ENCODE measurements at regions not wholly inside any gene's neighbourhood (a gene's known extent, or its start where the extent isn't known, plus 50 kb on each side); places are given as distances from the start of the nearest gene placed in this dataset.

DNA sequence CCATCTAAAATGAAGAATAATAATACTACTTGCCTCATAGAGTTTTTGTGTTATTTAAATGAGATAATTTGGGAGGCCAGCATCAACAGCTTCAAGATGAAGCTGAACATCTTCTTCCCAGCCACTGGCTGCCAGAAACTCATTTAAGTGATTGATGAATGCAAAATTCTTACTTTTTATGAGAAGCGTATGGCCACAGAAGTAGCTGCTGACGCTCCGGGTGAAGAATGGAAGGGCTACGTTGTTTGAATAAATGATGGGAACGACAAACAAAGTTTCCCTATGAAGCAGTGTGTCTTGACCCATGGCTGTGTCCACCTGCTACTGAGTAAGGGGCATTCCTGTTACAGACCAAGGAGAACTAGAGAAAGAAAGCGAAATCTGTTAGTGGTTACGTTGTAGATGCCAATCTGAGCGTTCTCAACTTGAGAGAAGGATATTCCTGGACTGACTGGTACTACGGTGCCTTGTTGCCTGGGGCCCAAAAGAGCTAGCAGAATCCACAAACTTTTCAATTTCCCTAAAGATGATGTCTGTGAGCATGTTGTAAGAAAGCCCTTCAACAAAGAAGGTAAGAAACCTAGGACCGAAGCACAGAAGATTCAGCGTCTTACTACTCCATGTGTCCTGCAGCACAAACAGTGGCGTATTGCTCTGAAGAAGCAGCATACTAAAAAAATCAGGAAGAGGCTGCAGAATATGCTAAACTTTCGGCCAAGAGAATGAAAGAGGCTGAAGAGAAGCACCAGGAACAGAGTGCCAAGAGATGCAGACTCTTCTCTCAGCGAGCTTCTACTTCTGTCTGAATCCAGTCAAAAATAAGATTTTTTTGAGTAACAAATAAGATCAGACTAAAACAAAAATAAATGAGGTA, 100.0 kb upstream of the LRIG3 start:
- H2AFZ ChIP-seq (ENCODE audit: low read length): no peak overlapping the region
- H3K9me2 ChIP-seq (replicated peaks; ENCODE audit: low read depth, low read length): no peaks in the 10 kb centered on the region
- H4K20me1 ChIP-seq (ENCODE audit: insufficient read depth, low read length, poor library complexity, severe bottlenecking): no peaks in the 10 kb centered on the region
- TF ChIP-seq, protein P1, sequence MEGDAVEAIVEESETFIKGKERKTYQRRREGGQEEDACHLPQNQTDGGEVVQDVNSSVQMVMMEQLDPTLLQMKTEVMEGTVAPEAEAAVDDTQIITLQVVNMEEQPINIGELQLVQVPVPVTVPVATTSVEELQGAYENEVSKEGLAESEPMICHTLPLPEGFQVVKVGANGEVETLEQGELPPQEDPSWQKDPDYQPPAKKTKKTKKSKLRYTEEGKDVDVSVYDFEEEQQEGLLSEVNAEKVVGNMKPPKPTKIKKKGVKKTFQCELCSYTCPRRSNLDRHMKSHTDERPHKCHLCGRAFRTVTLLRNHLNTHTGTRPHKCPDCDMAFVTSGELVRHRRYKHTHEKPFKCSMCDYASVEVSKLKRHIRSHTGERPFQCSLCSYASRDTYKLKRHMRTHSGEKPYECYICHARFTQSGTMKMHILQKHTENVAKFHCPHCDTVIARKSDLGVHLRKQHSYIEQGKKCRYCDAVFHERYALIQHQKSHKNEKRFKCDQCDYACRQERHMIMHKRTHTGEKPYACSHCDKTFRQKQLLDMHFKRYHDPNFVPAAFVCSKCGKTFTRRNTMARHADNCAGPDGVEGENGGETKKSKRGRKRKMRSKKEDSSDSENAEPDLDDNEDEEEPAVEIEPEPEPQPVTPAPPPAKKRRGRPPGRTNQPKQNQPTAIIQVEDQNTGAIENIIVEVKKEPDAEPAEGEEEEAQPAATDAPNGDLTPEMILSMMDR (conservative IDR thresholded peaks at IDR 0.05; ENCODE audit: low read length): no peak
- TF ChIP-seq EZH2phosphoT487 (IDR thresholded peaks at IDR 0.05; ENCODE audit: borderline replicate concordance): no peak
- no peak overlapping the region for H3K9ac ChIP-seq (ENCODE audit: low read depth, low read length, poor library complexity, severe bottlenecking)
- no peaks in the 10 kb centered on the region for H3K9me3 ChIP-seq (ENCODE audit: insufficient read depth, low read depth, low read length)
- H3F3A ChIP-seq (ENCODE audit: low read depth): no peaks in the 10 kb centered on the region
- H3K79me2 ChIP-seq (ENCODE audit: insufficient read depth, low read length): no peaks in the 10 kb centered on the region
- H3K36me3 ChIP-seq (ENCODE audit: insufficient read depth, low read length): no peaks in the 10 kb centered on the region
- no peak overlapping the region for H3K4me3 ChIP-seq (ENCODE audit: low read length, poor library complexity, severe bottlenecking)
- no peaks in the 10 kb centered on the region for H3K4me1 ChIP-seq (ENCODE audit: insufficient read depth, low read length, poor library complexity, severe bottlenecking)
- no peak overlapping the region for H3K4me2 ChIP-seq (ENCODE audit: low read depth, low read length, poor library complexity, severe bottlenecking)
- no peaks in the 10 kb centered on the region for H3K27me3 ChIP-seq (ENCODE audit: insufficient read depth, low read length, poor library complexity, severe bottlenecking)

DNA sequence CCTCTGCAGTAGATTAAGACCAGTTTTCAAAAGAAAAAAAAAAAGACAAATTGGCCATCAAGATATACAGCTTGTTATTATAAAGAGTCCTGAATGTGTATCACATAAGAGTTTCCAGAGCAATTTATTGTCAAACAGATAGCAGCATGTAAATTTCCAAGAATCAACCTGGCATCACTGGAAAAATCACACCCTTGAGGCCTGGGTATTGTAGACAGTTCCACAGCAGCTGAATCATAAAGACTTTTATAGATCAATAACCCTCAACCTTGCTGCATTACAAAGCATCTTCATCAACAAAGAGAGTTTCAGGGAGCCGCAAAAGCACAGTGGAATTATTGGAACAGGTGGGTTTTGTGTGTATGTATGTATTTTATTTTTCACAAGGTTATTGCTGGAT, 94.6 kb upstream of the LRIG3 start:
- no peaks in the 10 kb centered on the region for H3K36me3 ChIP-seq (ENCODE audit: insufficient read depth, low read length)
- H3K79me2 ChIP-seq (ENCODE audit: insufficient read depth, low read length): no peaks in the 10 kb centered on the region
- no peaks in the 10 kb centered on the region for H3F3A ChIP-seq (ENCODE audit: low read depth)
- no peak for TF ChIP-seq EZH2phosphoT487 (IDR thresholded peaks at IDR 0.05; ENCODE audit: borderline replicate concordance)
- TF ChIP-seq, protein P1 (conservative IDR thresholded peaks at IDR 0.05; ENCODE audit: low read length): no peak
- H3K27me3 ChIP-seq (ENCODE audit: insufficient read depth, low read length, poor library complexity, severe bottlenecking): no peaks in the 10 kb centered on the region
- H3K9ac ChIP-seq (ENCODE audit: low read depth, low read length, poor library complexity, severe bottlenecking): no peak overlapping the region
- no peak overlapping the region for H2AFZ ChIP-seq (ENCODE audit: low read length)
- no peaks in the 10 kb centered on the region for H3K4me1 ChIP-seq (ENCODE audit: insufficient read depth, low read length, poor library complexity, severe bottlenecking)
- no peaks in the 10 kb centered on the region for H4K20me1 ChIP-seq (ENCODE audit: insufficient read depth, low read length, poor library complexity, severe bottlenecking)
- no peak overlapping the region for H3K4me3 ChIP-seq (ENCODE audit: low read length, poor library complexity, severe bottlenecking)
- H3K9me3 ChIP-seq (ENCODE audit: insufficient read depth, low read depth, low read length): no peaks in the 10 kb centered on the region
- no peaks in the 10 kb centered on the region for H3K9me2 ChIP-seq (replicated peaks; ENCODE audit: low read depth, low read length)
- H3K4me2 ChIP-seq (ENCODE audit: low read depth, low read length, poor library complexity, severe bottlenecking): no peak overlapping the region

DNA sequence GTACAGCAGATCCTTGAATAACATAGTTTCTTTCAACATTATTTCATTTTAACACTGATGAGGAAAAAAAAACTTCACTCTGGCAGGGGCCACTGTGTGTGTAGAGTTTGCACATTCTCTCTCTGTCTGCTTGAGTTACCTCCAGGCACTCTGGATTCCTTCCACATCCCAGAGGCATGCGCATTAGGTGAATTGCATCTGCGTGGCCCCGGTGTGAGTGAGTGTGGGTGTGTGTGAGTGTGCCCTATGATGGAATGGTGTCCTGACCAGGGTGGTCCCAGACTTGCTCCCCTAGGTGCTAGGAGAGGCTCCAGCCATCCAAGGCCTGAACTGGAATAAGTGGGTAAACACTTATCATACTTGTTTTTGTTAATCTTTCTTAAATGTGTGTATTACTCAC, 90.6 kb upstream of the LRIG3 start:
- no peak overlapping the region for H2AFZ ChIP-seq (ENCODE audit: low read length)
- H3K36me3 ChIP-seq (ENCODE audit: insufficient read depth, low read length): no peaks in the 10 kb centered on the region
- no peak overlapping the region for H3K4me2 ChIP-seq (ENCODE audit: low read depth, low read length, poor library complexity, severe bottlenecking)
- no peaks in the 10 kb centered on the region for H3K79me2 ChIP-seq (ENCODE audit: insufficient read depth, low read length)
- H3K27me3 ChIP-seq (ENCODE audit: insufficient read depth, low read length, poor library complexity, severe bottlenecking): no peaks in the 10 kb centered on the region
- H3K9ac ChIP-seq (ENCODE audit: low read depth, low read length, poor library complexity, severe bottlenecking): no peak overlapping the region
- no peak overlapping the region for H3K4me3 ChIP-seq (ENCODE audit: low read length, poor library complexity, severe bottlenecking)
- H3K9me3 ChIP-seq (ENCODE audit: insufficient read depth, low read depth, low read length): no peaks in the 10 kb centered on the region
- no peaks in the 10 kb centered on the region for H3K4me1 ChIP-seq (ENCODE audit: insufficient read depth, low read length, poor library complexity, severe bottlenecking)
- no peaks in the 10 kb centered on the region for H3F3A ChIP-seq (ENCODE audit: low read depth)
- no peaks in the 10 kb centered on the region for H4K20me1 ChIP-seq (ENCODE audit: insufficient read depth, low read length, poor library complexity, severe bottlenecking)
- TF ChIP-seq, protein P1 (conservative IDR thresholded peaks at IDR 0.05; ENCODE audit: low read length): no peak
- no peak for TF ChIP-seq EZH2phosphoT487 (IDR thresholded peaks at IDR 0.05; ENCODE audit: borderline replicate concordance)
- H3K9me2 ChIP-seq (replicated peaks; ENCODE audit: low read depth, low read length): no peaks in the 10 kb centered on the region
